GM21717 (cell line): ENCODE measurements at regions not wholly inside any gene's neighbourhood (a gene's known extent, or its start where the extent isn't known, plus 50 kb on each side); places are given as distances from the start of the nearest gene placed in this dataset.
"Not testable (repeated sequence)": the region's sequence is repeated elsewhere in the genome, so short reads cannot be mapped to it uniquely, and the experiment has no call there.

Experiments
- ATAC-seq: cut with Tn5 transposase; IDR thresholded peaks from one replicate; pipeline ENCODE4 v1.9.1; 2021; ENCODE audit warnings: mild to moderate bottlenecking, moderate library complexity; ENCODE audit not compliant: unreplicated experiment

GRCh38 chr12:20105943-20106342 lies 262.4 kb upstream of the PDE3A start:
- ATAC-seq = no peak

- ATAC-seq = no peak
These were observed 258.7 kb upstream of the PDE3A start for GRCh38 chr12:20109676-20110075.

- ATAC-seq = not testable (repeated sequence)
These were observed 253.0 kb upstream of the PDE3A start for GRCh38 chr12:20115371-20115770.

GRCh38 chr12:20119596-20120402 lies 248.5 kb upstream of the PDE3A start:
- no peak for ATAC-seq

- ATAC-seq = no peak
These were observed 248.0 kb upstream of the PDE3A start for GRCh38 chr12:20120403-20120725.

- ATAC-seq = no peak
These were observed 246.1 kb upstream of the PDE3A start for GRCh38 chr12:20122274-20122673.

GRCh38 chr12:20123465-20123864 lies 244.9 kb upstream of the PDE3A start:
- ATAC-seq = no peak

GRCh38 chr12:20125276-20125798 lies 243.0 kb upstream of the PDE3A start:
- ATAC-seq = no peak

- ATAC-seq = no peak
These were observed 241.7 kb upstream of the PDE3A start for GRCh38 chr12:20126601-20127000.

- no peak for ATAC-seq
These were observed 240.9 kb upstream of the PDE3A start for GRCh38 chr12:20127413-20127812.

GRCh38 chr12:20128928-20129327 lies 239.4 kb upstream of the PDE3A start:
- no peak for ATAC-seq

GRCh38 chr12:20132818-20133217 lies 235.5 kb upstream of the PDE3A start:
- no peak for ATAC-seq

GRCh38 chr12:20134652-20135051 lies 233.7 kb upstream of the PDE3A start:
- ATAC-seq = no peak

GRCh38 chr12:20140751-20141150 lies 227.6 kb upstream of the PDE3A start:
- peak; percentile 44 for ATAC-seq

GRCh38 chr12:20142316-20142715 lies 226.0 kb upstream of the PDE3A start:
- ATAC-seq = no peak

- no peak for ATAC-seq
These were observed 225.4 kb upstream of the PDE3A start for GRCh38 chr12:20142956-20143355.

- peak; percentile 79 for ATAC-seq
These were observed 224.0 kb upstream of the PDE3A start for GRCh38 chr12:20144341-20144740.

GRCh38 chr12:20148241-20148640 lies 220.1 kb upstream of the PDE3A start:
- ATAC-seq = no peak

- no peak for ATAC-seq
These were observed 217.4 kb upstream of the PDE3A start for GRCh38 chr12:20150835-20151422.

GRCh38 chr12:20154052-20154451 lies 214.3 kb upstream of the PDE3A start:
- no peak for ATAC-seq

- no peak for ATAC-seq
These were observed 213.0 kb upstream of the PDE3A start for GRCh38 chr12:20155374-20155773.

GRCh38 chr12:20160899-20161298 lies 207.4 kb upstream of the PDE3A start:
- ATAC-seq = not testable (repeated sequence)
